Endothelial cell (in vitro differentiated cells): ENCODE measurements at regions not wholly inside any gene's neighbourhood (a gene's known extent, or its start where the extent isn't known, plus 50 kb on each side); places are given as distances from the start of the nearest gene placed in this dataset.

ENCODE experiments used
- DNase-seq: peaks from one replicate; pipeline ENCODE4 v3.0.0; 2021; ENCODE audit warnings: low spot score
- H3K27ac Mint-ChIP-seq: one replicate; pipeline ENCODE4 v1.8.0; 2021; ENCODE audit warnings: mixed read lengths, inconsistent platforms; ENCODE audit not compliant: unreplicated experiment
- H3K27me3 Mint-ChIP-seq: one replicate; pipeline ENCODE4 v1.8.0; 2021; ENCODE audit warnings: mild to moderate bottlenecking, moderate library complexity, mixed read lengths, inconsistent platforms; ENCODE audit not compliant: unreplicated experiment
- H3K36me3 Mint-ChIP-seq: one replicate; pipeline ENCODE4 v1.8.0; 2021; ENCODE audit warnings: mild to moderate bottlenecking, low read depth, mixed read lengths, inconsistent platforms; ENCODE audit not compliant: unreplicated experiment
- H3K4me1 Mint-ChIP-seq: one replicate; pipeline ENCODE4 v1.8.0; 2021; ENCODE audit warnings: mild to moderate bottlenecking, mixed read lengths, inconsistent platforms; ENCODE audit not compliant: unreplicated experiment
- H3K4me3 Mint-ChIP-seq: one replicate; pipeline ENCODE4 v1.8.0; 2021; ENCODE audit warnings: mild to moderate bottlenecking, mixed read lengths, inconsistent platforms; ENCODE audit not compliant: unreplicated experiment
- H3K9me3 Mint-ChIP-seq: one replicate; pipeline ENCODE4 v1.8.0; 2021; ENCODE audit warnings: mixed read lengths, inconsistent platforms; ENCODE audit not compliant: unreplicated experiment
- TF ChIP-seq, protein P1 (sequence below): fragments of 200-600 bp; sonication (generic); IDR thresholded peaks from one replicate; pipeline ENCODE4 v1.5.0; 2021; ENCODE audit warnings: antibody characterized with exemption; ENCODE audit not compliant: unreplicated experiment

GRCh38 chr13:81995316-81995715, 1654.4 kb upstream of the SPRY2 start:
- TF ChIP-seq, protein P1, sequence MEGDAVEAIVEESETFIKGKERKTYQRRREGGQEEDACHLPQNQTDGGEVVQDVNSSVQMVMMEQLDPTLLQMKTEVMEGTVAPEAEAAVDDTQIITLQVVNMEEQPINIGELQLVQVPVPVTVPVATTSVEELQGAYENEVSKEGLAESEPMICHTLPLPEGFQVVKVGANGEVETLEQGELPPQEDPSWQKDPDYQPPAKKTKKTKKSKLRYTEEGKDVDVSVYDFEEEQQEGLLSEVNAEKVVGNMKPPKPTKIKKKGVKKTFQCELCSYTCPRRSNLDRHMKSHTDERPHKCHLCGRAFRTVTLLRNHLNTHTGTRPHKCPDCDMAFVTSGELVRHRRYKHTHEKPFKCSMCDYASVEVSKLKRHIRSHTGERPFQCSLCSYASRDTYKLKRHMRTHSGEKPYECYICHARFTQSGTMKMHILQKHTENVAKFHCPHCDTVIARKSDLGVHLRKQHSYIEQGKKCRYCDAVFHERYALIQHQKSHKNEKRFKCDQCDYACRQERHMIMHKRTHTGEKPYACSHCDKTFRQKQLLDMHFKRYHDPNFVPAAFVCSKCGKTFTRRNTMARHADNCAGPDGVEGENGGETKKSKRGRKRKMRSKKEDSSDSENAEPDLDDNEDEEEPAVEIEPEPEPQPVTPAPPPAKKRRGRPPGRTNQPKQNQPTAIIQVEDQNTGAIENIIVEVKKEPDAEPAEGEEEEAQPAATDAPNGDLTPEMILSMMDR = no peak
- Mint-ChIP-seq H3K9me3 (no peaks in the 10 kb centered on the region), H3K27ac (no peak overlapping the region), H3K27me3 (no peaks in the 10 kb centered on the region), H3K4me1 (no peaks in the 10 kb centered on the region), H3K4me3 (no peak overlapping the region), H3K36me3 (no peaks in the 10 kb centered on the region)
- no peak for DNase-seq

GRCh38 chr13:81990652-81991051, 1649.7 kb upstream of the SPRY2 start:
- H3K27me3 Mint-ChIP-seq = no peaks in the 10 kb centered on the region
- no peak overlapping the region for H3K4me3 Mint-ChIP-seq
- H3K36me3 Mint-ChIP-seq = no peaks in the 10 kb centered on the region
- no peak overlapping the region for H3K27ac Mint-ChIP-seq
- TF ChIP-seq, protein P1 = no peak
- peaks cover 5% of the 10 kb centered on the region for H3K4me1 Mint-ChIP-seq
- H3K9me3 Mint-ChIP-seq = no peaks in the 10 kb centered on the region
- DNase-seq = no peak

DNA sequence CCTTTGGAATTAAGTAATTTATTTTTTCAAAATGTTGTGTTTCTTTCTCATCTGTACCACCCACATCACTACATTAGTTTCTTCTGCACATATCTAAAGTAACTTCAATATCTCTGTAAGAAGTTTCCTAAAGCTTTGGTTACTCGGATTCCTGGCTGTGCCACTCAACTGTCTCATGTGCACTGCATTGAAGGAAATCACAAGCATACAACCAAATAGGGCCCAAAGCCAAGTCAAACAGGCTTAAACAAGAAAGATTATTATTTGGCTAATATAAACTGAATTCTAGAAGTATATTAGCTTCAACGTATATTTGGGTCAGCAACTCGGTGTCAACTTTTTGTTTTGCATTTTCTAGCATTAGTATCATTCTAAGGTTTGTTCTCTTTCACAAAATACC, 1647.6 kb upstream of the SPRY2 start:
- Mint-ChIP-seq H3K36me3 (no peaks in the 10 kb centered on the region), H3K4me1 (peaks cover 5% of the 10 kb centered on the region), H3K27ac (no peak overlapping the region), H3K9me3 (no peaks in the 10 kb centered on the region), H3K27me3 (peaks cover 2% of the 10 kb centered on the region), H3K4me3 (no peak overlapping the region)
- TF ChIP-seq, protein P1 = no peak
- no peak for DNase-seq

GRCh38 chr13:81987677-81988357, 1646.9 kb upstream of the SPRY2 start:
- H3K4me1 Mint-ChIP-seq = peaks cover 5% of the 10 kb centered on the region
- TF ChIP-seq, protein P1 = no peak
- DNase-seq = no peak
- H3K27ac Mint-ChIP-seq = no peak overlapping the region
- no peaks in the 10 kb centered on the region for H3K9me3 Mint-ChIP-seq
- H3K36me3 Mint-ChIP-seq = no peaks in the 10 kb centered on the region
- no peak overlapping the region for H3K4me3 Mint-ChIP-seq
- H3K27me3 Mint-ChIP-seq = peaks cover 2% of the 10 kb centered on the region

- TF ChIP-seq, protein P1 = no peak
- H3K4me1 Mint-ChIP-seq = peaks cover 5% of the 10 kb centered on the region
Measured at GRCh38 chr13:81987159-81987558, 1646.2 kb upstream of the SPRY2 start.

More at GRCh38 chr13:81987159-81987558, 1646.2 kb upstream of the SPRY2 start:
- Mint-ChIP-seq H3K27me3 (peaks cover 2% of the 10 kb centered on the region), H3K36me3 (no peaks in the 10 kb centered on the region), H3K4me3 (no peak overlapping the region), H3K27ac (no peak overlapping the region), H3K9me3 (no peaks in the 10 kb centered on the region)
- DNase-seq = no peak
